ENCODE measurements at regions not wholly inside any gene's neighbourhood (a gene's known extent, or its start where the extent isn't known, plus 50 kb on each side); places are given as distances from the start of the nearest gene placed in this dataset.

DNA sequence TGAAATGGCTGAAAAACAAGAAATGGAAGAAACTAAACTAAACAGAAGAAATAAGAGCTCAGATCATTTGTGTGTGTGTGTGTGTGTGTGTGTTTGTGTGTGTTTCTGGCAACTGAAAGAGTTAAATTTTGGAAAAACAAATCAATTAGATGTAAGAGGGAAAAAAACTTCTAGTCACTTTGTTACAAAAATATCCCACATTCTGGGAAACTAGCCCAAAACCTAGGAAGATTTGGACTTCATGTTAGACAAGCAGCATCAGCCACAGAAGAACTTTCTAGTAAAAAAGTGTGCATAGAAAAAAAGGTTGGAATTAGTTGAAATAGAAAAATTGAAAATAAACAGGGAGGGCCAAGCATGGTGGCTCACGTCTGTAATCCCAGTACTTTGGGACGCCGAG, 111.6 kb upstream of the PRKG2 start:
- TF ChIP-seq, protein P1, sequence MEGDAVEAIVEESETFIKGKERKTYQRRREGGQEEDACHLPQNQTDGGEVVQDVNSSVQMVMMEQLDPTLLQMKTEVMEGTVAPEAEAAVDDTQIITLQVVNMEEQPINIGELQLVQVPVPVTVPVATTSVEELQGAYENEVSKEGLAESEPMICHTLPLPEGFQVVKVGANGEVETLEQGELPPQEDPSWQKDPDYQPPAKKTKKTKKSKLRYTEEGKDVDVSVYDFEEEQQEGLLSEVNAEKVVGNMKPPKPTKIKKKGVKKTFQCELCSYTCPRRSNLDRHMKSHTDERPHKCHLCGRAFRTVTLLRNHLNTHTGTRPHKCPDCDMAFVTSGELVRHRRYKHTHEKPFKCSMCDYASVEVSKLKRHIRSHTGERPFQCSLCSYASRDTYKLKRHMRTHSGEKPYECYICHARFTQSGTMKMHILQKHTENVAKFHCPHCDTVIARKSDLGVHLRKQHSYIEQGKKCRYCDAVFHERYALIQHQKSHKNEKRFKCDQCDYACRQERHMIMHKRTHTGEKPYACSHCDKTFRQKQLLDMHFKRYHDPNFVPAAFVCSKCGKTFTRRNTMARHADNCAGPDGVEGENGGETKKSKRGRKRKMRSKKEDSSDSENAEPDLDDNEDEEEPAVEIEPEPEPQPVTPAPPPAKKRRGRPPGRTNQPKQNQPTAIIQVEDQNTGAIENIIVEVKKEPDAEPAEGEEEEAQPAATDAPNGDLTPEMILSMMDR (IDR thresholded peaks at IDR 0.05; ENCODE audit: low read depth, low read length), result no peak
- no peak for TF ChIP-seq EZH2phosphoT487 (IDR thresholded peaks at IDR 0.05; ENCODE audit: low read depth)
